Glutamatergic neuron (in vitro differentiated cells): ENCODE measurements at regions not wholly inside any gene's neighbourhood (a gene's known extent, or its start where the extent isn't known, plus 50 kb on each side); places are given as distances from the start of the nearest gene placed in this dataset.

Experiments
- DNase-seq: peaks from one replicate; pipeline ENCODE4 v3.0.0; 2022
- H3K27ac Mint-ChIP-seq: one replicate; pipeline ENCODE4 v1.8.0; 2020; ENCODE audit warnings: mild to moderate bottlenecking, mixed read lengths, inconsistent platforms; ENCODE audit not compliant: unreplicated experiment
- H3K27me3 Mint-ChIP-seq: one replicate; pipeline ENCODE4 v1.8.0; 2020; ENCODE audit warnings: mild to moderate bottlenecking, moderate library complexity, mixed read lengths, inconsistent platforms; ENCODE audit not compliant: unreplicated experiment
- H3K36me3 Mint-ChIP-seq: one replicate; pipeline ENCODE4 v1.8.0; 2020; ENCODE audit warnings: mild to moderate bottlenecking, mixed read lengths, inconsistent platforms; ENCODE audit not compliant: unreplicated experiment
- H3K4me1 Mint-ChIP-seq: one replicate; pipeline ENCODE4 v1.8.0; 2020; ENCODE audit warnings: mild to moderate bottlenecking, low read depth, mixed read lengths, inconsistent platforms; ENCODE audit not compliant: unreplicated experiment
- H3K4me3 Mint-ChIP-seq: one replicate; pipeline ENCODE4 v1.8.0; 2020; ENCODE audit warnings: mild to moderate bottlenecking, mixed read lengths, inconsistent platforms; ENCODE audit not compliant: unreplicated experiment
- H3K9me3 Mint-ChIP-seq: one replicate; pipeline ENCODE4 v1.8.0; 2020; ENCODE audit warnings: mild to moderate bottlenecking, moderate library complexity, mixed read lengths, inconsistent platforms; ENCODE audit not compliant: unreplicated experiment
- TF ChIP-seq, protein P1 (sequence below): fragments of 200-600 bp; sonication (generic); IDR thresholded peaks from one replicate; pipeline ENCODE4 v1.5.0; 2021; ENCODE audit not compliant: partially characterized antibody, unreplicated experiment

DNA sequence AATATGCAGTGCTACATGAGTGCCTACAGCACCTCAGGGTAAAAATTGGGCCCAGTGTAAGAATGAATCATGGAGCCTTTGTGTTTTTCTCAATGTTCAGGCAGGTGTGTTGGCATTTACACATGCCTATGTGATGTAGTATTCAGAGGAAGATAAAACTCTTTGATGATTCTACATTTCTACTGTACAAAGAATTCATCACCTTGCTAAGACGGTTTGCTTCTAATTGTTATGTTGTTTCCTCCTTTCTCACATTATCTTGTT lies 867.3 kb downstream of the TTLL7 start:
- H3K4me1 Mint-ChIP-seq = no peaks in the 10 kb centered on the region
- no peak for DNase-seq
- H3K36me3 Mint-ChIP-seq = no peaks in the 10 kb centered on the region
- H3K9me3 Mint-ChIP-seq = no peaks in the 10 kb centered on the region
- H3K27ac Mint-ChIP-seq = no peak overlapping the region
- no peaks in the 10 kb centered on the region for H3K27me3 Mint-ChIP-seq
- H3K4me3 Mint-ChIP-seq = no peak overlapping the region
- TF ChIP-seq, protein P1, sequence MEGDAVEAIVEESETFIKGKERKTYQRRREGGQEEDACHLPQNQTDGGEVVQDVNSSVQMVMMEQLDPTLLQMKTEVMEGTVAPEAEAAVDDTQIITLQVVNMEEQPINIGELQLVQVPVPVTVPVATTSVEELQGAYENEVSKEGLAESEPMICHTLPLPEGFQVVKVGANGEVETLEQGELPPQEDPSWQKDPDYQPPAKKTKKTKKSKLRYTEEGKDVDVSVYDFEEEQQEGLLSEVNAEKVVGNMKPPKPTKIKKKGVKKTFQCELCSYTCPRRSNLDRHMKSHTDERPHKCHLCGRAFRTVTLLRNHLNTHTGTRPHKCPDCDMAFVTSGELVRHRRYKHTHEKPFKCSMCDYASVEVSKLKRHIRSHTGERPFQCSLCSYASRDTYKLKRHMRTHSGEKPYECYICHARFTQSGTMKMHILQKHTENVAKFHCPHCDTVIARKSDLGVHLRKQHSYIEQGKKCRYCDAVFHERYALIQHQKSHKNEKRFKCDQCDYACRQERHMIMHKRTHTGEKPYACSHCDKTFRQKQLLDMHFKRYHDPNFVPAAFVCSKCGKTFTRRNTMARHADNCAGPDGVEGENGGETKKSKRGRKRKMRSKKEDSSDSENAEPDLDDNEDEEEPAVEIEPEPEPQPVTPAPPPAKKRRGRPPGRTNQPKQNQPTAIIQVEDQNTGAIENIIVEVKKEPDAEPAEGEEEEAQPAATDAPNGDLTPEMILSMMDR = no peak

DNA sequence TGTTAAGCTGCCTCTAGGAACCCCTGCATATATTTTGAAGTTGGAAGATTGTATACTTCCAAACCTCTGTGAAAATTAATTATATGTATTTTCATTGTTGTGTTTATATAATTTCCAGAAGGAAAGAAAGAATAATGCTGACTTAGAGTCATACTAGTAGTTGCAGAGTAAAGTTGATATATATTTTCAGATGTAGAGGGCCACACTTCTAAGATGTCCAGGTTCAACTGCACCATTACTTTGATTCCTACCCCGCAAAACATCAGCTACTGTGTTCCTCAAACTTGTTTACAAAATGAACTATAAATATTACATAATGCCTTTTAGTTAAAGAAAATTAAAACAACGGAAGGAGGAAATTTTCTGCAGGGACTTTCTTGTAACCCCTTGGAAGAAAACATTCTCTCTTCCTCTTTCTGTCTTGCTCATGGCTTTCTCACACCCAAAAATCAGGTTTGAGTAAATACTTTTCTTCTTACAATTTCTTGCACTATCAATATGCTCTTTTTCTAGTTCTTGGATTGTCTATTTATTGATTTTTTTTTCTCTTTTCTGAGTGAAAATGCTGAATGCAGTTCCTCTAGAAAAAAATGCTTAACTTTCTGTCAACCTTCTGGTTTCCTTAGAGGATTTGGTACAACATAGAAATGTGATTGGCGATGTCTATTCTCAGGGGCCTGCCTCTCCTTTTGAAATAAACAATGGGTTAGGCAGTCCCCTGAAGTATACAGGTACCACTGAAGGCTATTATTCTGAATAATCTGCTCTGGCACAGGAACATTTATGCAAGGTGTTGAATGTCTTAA lies 867.8 kb downstream of the TTLL7 start:
- no peak overlapping the region for H3K27ac Mint-ChIP-seq
- TF ChIP-seq, protein P1 = no peak
- no peak overlapping the region for H3K4me3 Mint-ChIP-seq
- no peaks in the 10 kb centered on the region for H3K36me3 Mint-ChIP-seq
- no peaks in the 10 kb centered on the region for H3K27me3 Mint-ChIP-seq
- no peak for DNase-seq
- H3K9me3 Mint-ChIP-seq = no peaks in the 10 kb centered on the region
- no peaks in the 10 kb centered on the region for H3K4me1 Mint-ChIP-seq

DNA sequence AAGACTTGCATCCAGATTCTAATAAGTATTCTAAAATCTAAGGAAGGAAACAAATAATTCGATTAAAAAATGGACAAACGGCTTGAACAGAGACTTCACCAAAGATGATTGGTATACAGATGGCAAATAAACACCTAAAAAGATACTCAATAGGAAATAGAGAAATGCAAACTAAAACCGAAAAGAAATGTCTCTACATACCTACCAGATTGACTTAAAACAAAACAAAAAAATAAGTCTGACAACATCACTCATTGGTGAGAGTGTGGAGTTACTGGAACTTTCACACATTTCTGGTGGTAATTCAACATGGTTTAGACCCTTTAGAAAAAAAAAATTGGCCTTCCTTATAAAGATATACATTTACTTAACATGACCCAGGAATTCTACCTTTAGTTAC lies 869.8 kb downstream of the TTLL7 start:
- H3K4me1 Mint-ChIP-seq = no peaks in the 10 kb centered on the region

DNA sequence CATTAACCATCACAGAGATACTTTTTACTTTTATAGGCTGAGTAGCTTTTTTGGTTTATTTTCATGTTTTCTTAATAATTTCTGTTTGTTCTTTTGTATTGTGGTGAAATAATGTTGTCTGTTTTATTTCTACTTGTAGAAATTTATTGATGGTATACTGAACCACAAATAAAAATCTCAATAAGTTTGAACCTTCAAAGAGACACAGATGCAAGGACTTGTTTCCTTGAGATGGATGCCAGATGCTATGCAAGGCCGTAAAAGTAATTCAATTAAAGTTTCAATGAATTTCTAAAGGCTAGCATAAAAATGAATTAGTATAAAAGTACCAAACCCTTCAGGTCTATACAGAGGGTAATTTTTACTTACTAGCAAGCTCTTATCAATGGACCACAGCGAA lies 873.5 kb downstream of the TTLL7 start:
- H3K4me3 Mint-ChIP-seq = no peak overlapping the region
- TF ChIP-seq, protein P1 = no peak
- H3K27me3 Mint-ChIP-seq = no peaks in the 10 kb centered on the region
- no peak overlapping the region for H3K27ac Mint-ChIP-seq
- no peak for DNase-seq
- H3K4me1 Mint-ChIP-seq = no peaks in the 10 kb centered on the region
- H3K36me3 Mint-ChIP-seq = no peaks in the 10 kb centered on the region
- no peaks in the 10 kb centered on the region for H3K9me3 Mint-ChIP-seq

More for the DNA sequence above, 869.8 kb downstream of the TTLL7 start:
- Mint-ChIP-seq H3K9me3 (no peaks in the 10 kb centered on the region), H3K4me3 (no peak overlapping the region), H3K27ac (no peak overlapping the region), H3K27me3 (no peaks in the 10 kb centered on the region), H3K36me3 (no peaks in the 10 kb centered on the region)
- DNase-seq = no peak
- TF ChIP-seq, protein P1 = no peak

DNA sequence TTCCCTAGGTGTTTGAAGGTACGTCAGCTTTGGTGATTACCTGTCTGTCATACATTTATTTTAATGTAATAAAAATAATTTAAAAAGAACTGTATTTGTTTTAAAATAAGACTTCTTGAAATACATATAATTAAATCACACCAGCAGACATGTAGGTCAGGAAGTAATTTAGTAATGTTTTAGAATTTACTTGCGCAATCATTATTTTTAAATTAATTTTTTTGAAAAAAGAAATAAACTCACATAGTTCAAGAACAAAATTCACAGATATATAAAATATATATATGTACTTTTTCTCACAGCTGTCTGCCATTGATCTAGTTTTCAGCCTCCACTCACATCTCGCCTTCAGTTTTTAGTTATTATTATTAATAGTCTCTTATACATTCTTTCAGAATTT lies 875.9 kb downstream of the TTLL7 start:
- Mint-ChIP-seq H3K4me3 (no peak overlapping the region), H3K9me3 (no peaks in the 10 kb centered on the region), H3K4me1 (no peaks in the 10 kb centered on the region), H3K36me3 (no peaks in the 10 kb centered on the region), H3K27ac (no peak overlapping the region), H3K27me3 (no peaks in the 10 kb centered on the region)
- TF ChIP-seq, protein P1 = no peak
- no peak for DNase-seq
